ENCODE measurements at regions not wholly inside any gene's neighbourhood (a gene's known extent, or its start where the extent isn't known, plus 50 kb on each side); places are given as distances from the start of the nearest gene placed in this dataset.

GRCh38 chr2:183671233-183671632 lies 547.0 kb downstream of the NUP35 start:
- no peaks in the 10 kb centered on the region for H4K20me1 ChIP-seq (ENCODE audit: insufficient read depth)
- POLR2A ChIA-PET: no interaction called here
- ATAC-seq (no peak), DNase-seq (ENCODE audit: low read depth, low spot score) (no peak)
- intact Hi-C loops (cut with micrococcal nuclease): no loop called here
- H3K9me3 ChIP-seq (ENCODE audit: control insufficient read depth in 1 of 2, insufficient read depth in 1 of 2, low read depth in 1 of 2, low read length in 2 of 2): no peaks in the 10 kb centered on the region
- no peak overlapping the region for H3K27ac ChIP-seq (ENCODE audit: low read depth, low read length)
- no peaks in the 10 kb centered on the region for H3K27me3 ChIP-seq (ENCODE audit: insufficient read depth, low read length)
- no peaks in the 10 kb centered on the region for H3K9me2 ChIP-seq (ENCODE audit: insufficient read depth)
- CTCF ChIA-PET: no interaction called here
- H3K36me3 ChIP-seq (ENCODE audit: control insufficient read depth in 1 of 2, insufficient read depth in 2 of 2, low read length in 2 of 2): no peaks in the 10 kb centered on the region
- no peak overlapping the region for H3K4me2 ChIP-seq (ENCODE audit: low read length)
- TF ChIP-seq ZFX (IDR thresholded peaks at IDR 0.05) (no peak), SP1 (IDR thresholded peaks at IDR 0.05; ENCODE audit: low read depth) (no peak), FOSL1 (IDR thresholded peaks at IDR 0.05; ENCODE audit: low read depth) (no peak), POLR2A (IDR thresholded peaks at IDR 0.05; ENCODE audit: borderline replicate concordance, extremely low read depth, insufficient read depth, insufficient read length) (no peak), REST (IDR thresholded peaks at IDR 0.05; ENCODE audit: low read depth) (no peak), RAD21 (IDR thresholded peaks at IDR 0.05; ENCODE audit: low read depth) (no peak)
- TF ChIP-seq, protein P1, sequence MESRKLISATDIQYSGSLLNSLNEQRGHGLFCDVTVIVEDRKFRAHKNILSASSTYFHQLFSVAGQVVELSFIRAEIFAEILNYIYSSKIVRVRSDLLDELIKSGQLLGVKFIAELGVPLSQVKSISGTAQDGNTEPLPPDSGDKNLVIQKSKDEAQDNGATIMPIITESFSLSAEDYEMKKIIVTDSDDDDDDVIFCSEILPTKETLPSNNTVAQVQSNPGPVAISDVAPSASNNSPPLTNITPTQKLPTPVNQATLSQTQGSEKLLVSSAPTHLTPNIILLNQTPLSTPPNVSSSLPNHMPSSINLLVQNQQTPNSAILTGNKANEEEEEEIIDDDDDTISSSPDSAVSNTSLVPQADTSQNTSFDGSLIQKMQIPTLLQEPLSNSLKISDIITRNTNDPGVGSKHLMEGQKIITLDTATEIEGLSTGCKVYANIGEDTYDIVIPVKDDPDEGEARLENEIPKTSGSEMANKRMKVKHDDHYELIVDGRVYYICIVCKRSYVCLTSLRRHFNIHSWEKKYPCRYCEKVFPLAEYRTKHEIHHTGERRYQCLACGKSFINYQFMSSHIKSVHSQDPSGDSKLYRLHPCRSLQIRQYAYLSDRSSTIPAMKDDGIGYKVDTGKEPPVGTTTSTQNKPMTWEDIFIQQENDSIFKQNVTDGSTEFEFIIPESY (IDR thresholded peaks at IDR 0.05; ENCODE audit: extremely low read depth, insufficient replicate concordance, low read length): no peak
- TF ChIP-seq, protein P2, sequence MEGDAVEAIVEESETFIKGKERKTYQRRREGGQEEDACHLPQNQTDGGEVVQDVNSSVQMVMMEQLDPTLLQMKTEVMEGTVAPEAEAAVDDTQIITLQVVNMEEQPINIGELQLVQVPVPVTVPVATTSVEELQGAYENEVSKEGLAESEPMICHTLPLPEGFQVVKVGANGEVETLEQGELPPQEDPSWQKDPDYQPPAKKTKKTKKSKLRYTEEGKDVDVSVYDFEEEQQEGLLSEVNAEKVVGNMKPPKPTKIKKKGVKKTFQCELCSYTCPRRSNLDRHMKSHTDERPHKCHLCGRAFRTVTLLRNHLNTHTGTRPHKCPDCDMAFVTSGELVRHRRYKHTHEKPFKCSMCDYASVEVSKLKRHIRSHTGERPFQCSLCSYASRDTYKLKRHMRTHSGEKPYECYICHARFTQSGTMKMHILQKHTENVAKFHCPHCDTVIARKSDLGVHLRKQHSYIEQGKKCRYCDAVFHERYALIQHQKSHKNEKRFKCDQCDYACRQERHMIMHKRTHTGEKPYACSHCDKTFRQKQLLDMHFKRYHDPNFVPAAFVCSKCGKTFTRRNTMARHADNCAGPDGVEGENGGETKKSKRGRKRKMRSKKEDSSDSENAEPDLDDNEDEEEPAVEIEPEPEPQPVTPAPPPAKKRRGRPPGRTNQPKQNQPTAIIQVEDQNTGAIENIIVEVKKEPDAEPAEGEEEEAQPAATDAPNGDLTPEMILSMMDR (IDR thresholded peaks at IDR 0.05 in 2 of 3, conservative IDR thresholded peaks at IDR 0.05 in 1 of 3; ENCODE audit: borderline replicate concordance in 1 of 3, insufficient read depth in 1 of 3, low read depth in 2 of 3, low read length in 2 of 3): no peak
- TF ChIP-seq, protein P3, sequence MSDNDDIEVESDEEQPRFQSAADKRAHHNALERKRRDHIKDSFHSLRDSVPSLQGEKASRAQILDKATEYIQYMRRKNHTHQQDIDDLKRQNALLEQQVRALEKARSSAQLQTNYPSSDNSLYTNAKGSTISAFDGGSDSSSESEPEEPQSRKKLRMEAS (IDR thresholded peaks at IDR 0.05): no peak
- RAD21 ChIA-PET (ENCODE audit: low non-redundant PET in 1 of 2, low total read pairs in 2 of 2, uncharacterized antibody in 2 of 2, unreplicated experiment in 2 of 2): no interaction called here
- no peak overlapping the region for H3K9ac ChIP-seq (ENCODE audit: low read length)
- H3K79me2 ChIP-seq (ENCODE audit: insufficient read depth, low read length): no peaks in the 10 kb centered on the region
- no peak overlapping the region for H3K4me3 ChIP-seq (replicated peaks in 1 of 2; ENCODE audit: low read depth in 1 of 2, low read length in 2 of 2)
- no peak overlapping the region for H2AFZ ChIP-seq (ENCODE audit: low read depth, low read length, poor library complexity, severe bottlenecking)
- no TSS peak for BruUV-seq (replicated peaks)
- no peaks in the 10 kb centered on the region for H3K4me1 ChIP-seq (ENCODE audit: control insufficient read depth in 1 of 2, insufficient read depth in 2 of 2, low read length in 2 of 2)
